Medulla oblongata (tissue), 1 donor: ENCODE measurements at regions not wholly inside any gene's neighbourhood (a gene's known extent, or its start where the extent isn't known, plus 50 kb on each side); places are given as distances from the start of the nearest gene placed in this dataset.
"Not testable (repeated sequence)": the region's sequence is repeated elsewhere in the genome, so short reads cannot be mapped to it uniquely, and the experiment has no call there.

Source experiments
- DNase-seq: peaks from one replicate; pipeline ENCODE4 v3.0.0-alpha.2; 2015; ENCODE audit errors: extremely low spot score

- no peak for DNase-seq
Measured at GRCh38 chr6:14552891-14553290, 435.3 kb downstream of the CD83 start.

- no peak for DNase-seq
Measured at GRCh38 chr6:14553515-14553914, 435.9 kb downstream of the CD83 start.

- DNase-seq: no peak
Measured at GRCh38 chr6:14555804-14556203, 438.2 kb downstream of the CD83 start.

GRCh38 chr6:14559746-14560536 lies 442.4 kb downstream of the CD83 start:
- DNase-seq: no peak

GRCh38 chr6:14561563-14561962 lies 444.0 kb downstream of the CD83 start:
- not testable (repeated sequence) for DNase-seq

- no peak for DNase-seq
Measured at GRCh38 chr6:14567842-14568241, 450.3 kb downstream of the CD83 start.

- no peak for DNase-seq
Measured at GRCh38 chr6:14569394-14569793, 451.8 kb downstream of the CD83 start.

- not testable (repeated sequence) for DNase-seq
Measured at GRCh38 chr6:14569874-14570273, 452.3 kb downstream of the CD83 start.

- no peak for DNase-seq
Measured at GRCh38 chr6:14571001-14571400, 453.4 kb downstream of the CD83 start.

GRCh38 chr6:14571746-14572145 lies 454.2 kb downstream of the CD83 start:
- DNase-seq: no peak

- DNase-seq: no peak
Measured at GRCh38 chr6:14573267-14573666, 455.7 kb downstream of the CD83 start.

- no peak for DNase-seq
Measured at GRCh38 chr6:14573703-14574290, 456.2 kb downstream of the CD83 start.

- no peak for DNase-seq
Measured at GRCh38 chr6:14575961-14576360, 458.4 kb downstream of the CD83 start.

GRCh38 chr6:14578994-14579393 lies 461.4 kb downstream of the CD83 start:
- DNase-seq: no peak

- no peak for DNase-seq
Measured at GRCh38 chr6:14582749-14583148, 465.2 kb downstream of the CD83 start.

- no peak for DNase-seq
Measured at GRCh38 chr6:14583826-14584225, 466.3 kb downstream of the CD83 start.

GRCh38 chr6:14584450-14584849 lies 466.9 kb downstream of the CD83 start:
- DNase-seq: no peak

GRCh38 chr6:14585689-14586088 lies 468.1 kb downstream of the CD83 start:
- no peak for DNase-seq

GRCh38 chr6:14589175-14589574 lies 471.6 kb downstream of the CD83 start:
- no peak for DNase-seq

- no peak for DNase-seq
Measured at GRCh38 chr6:14590586-14590985, 473.0 kb downstream of the CD83 start.

GRCh38 chr6:14591998-14592397 lies 474.4 kb downstream of the CD83 start:
- no peak for DNase-seq

GRCh38 chr6:14593286-14593685 lies 475.7 kb downstream of the CD83 start:
- DNase-seq: no peak

GRCh38 chr6:14595751-14596150 lies 478.2 kb downstream of the CD83 start:
- DNase-seq: no peak

GRCh38 chr6:14596410-14596809 lies 478.8 kb downstream of the CD83 start:
- no peak for DNase-seq
